ENCODE measurements at regions not wholly inside any gene's neighbourhood (a gene's known extent, or its start where the extent isn't known, plus 50 kb on each side); places are given as distances from the start of the nearest gene placed in this dataset.

DNA sequence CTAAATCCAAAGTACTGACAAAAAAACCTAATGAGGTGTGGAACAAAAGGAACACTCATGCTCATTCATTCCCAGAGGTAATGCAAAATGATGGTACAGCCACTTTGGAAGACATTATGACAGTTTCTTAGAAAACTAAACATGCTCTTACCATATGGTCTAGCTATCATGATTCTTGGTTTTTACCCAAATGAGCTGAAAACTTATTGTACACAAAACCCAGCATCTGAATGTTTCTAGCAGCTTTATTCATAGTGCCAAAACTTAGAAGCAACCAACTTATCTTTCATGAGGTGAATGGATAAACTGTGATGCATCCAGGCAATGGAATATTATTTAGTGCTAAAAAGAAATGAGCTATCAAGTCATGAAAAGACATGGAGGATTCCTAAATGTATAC lies 318.4 kb upstream of the OLFM3 start (continued):
- TF ChIP-seq, protein P1, sequence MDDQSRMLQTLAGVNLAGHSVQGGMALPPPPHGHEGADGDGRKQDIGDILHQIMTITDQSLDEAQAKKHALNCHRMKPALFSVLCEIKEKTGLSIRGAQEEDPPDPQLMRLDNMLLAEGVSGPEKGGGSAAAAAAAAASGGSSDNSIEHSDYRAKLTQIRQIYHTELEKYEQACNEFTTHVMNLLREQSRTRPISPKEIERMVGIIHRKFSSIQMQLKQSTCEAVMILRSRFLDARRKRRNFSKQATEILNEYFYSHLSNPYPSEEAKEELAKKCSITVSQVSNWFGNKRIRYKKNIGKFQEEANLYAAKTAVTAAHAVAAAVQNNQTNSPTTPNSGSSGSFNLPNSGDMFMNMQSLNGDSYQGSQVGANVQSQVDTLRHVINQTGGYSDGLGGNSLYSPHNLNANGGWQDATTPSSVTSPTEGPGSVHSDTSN (IDR thresholded peaks at IDR 0.05) = no peak
- no peak for TF ChIP-seq KDM5A (IDR thresholded peaks at IDR 0.05)
- TF ChIP-seq, protein P2, sequence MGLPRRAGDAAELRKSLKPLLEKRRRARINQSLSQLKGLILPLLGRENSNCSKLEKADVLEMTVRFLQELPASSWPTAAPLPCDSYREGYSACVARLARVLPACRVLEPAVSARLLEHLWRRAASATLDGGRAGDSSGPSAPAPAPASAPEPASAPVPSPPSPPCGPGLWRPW (IDR thresholded peaks at IDR 0.05) = no peak

DNA sequence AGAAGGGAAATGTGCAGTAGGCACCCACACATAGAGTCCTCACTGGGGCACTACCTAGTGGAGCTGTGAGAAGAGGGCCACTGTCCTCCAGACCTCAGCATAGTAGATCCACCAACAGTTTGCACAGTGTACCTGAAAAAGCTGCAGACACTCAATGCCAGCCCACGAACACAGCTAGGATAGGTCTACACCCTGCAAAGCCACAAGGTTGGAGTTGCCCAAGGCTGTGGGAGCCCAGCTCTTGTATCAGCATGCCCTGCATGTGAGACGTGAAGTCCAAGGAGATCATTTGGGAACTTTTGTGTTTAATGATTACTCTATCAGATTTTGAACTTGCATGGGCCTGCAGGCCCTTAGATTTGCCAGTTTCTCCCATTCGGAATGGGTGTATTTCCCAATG lies 299.4 kb upstream of the OLFM3 start:
- WGBS (ENCODE audit: missing lambda C conversion rate) = 6% methylated on average over 3 of the region's 3 CpGs

DNA sequence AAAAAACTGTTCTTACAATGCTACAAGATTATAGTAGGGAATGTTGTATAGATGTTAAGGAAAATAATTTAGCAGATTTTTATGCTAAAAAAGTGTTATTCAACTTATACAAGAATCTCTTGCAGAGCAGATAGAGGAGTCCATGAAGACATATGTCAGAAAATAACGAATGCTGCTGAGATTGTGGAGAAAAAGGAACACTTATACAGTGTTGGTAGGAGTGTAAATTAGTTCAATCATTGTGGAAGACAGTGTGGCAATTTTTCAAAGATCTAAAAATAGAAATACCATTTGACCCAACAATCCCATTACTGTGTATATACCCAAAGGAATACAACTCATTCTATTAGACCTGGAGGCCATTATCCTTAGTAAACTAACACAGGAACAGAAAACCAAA lies 286.2 kb upstream of the OLFM3 start:
- FAIRE-seq (no peak), ATAC-seq (no peak), DNase-seq (ENCODE audit: low read depth in 1 of 2, low spot score in 1 of 2) (no peak)
- Histone ChIP-seq H3K4me3 (no peak overlapping the region), H3K4me2 (no peak overlapping the region), H3K9me3 (no peaks in the 10 kb centered on the region), H3K27ac (no peak overlapping the region), H3K4me1 (no peaks in the 10 kb centered on the region)
- WGBS (ENCODE audit: missing lambda C conversion rate) = 4% methylated on average over 1 of the region's 1 CpG
- POLR2A ChIA-PET = no interaction called here
- TF ChIP-seq KDM1A (IDR thresholded peaks at IDR 0.05; ENCODE audit: low read depth) (no peak), GATA3 (IDR thresholded peaks at IDR 0.05; ENCODE audit: borderline replicate concordance) (no peak), CHD2 (IDR thresholded peaks at IDR 0.05; ENCODE audit: low read length, partially characterized antibody) (no peak), SREBF2 (IDR thresholded peaks at IDR 0.05) (no peak), CHD4 (IDR thresholded peaks at IDR 0.05; ENCODE audit: borderline replicate concordance) (no peak), ZSCAN20 (CRISPR knock-in tag; IDR thresholded peaks at IDR 0.05) (no peak)
- CTCF ChIA-PET = no interaction called here

More for the DNA sequence above, 299.4 kb upstream of the OLFM3 start:
- no peak overlapping the region for H3K4me2 ChIP-seq
- H3K4me3 ChIP-seq = no peak overlapping the region
- no peak overlapping the region for H3K27ac ChIP-seq
- ATAC-seq (no peak), DNase-seq (ENCODE audit: low read depth in 1 of 2, low spot score in 1 of 2) (no peak), FAIRE-seq (no peak)
- H3K4me1 ChIP-seq = no peaks in the 10 kb centered on the region
- H3K9me3 ChIP-seq = no peaks in the 10 kb centered on the region
- POLR2A ChIA-PET = no interaction called here
- CTCF ChIA-PET = no interaction called here
- TF ChIP-seq, protein P2 (IDR thresholded peaks at IDR 0.05) = no peak
- TF ChIP-seq KDM5A (IDR thresholded peaks at IDR 0.05) = no peak
- TF ChIP-seq SMC3 (IDR thresholded peaks at IDR 0.05) = no peak
- no peak for TF ChIP-seq GATA3 (IDR thresholded peaks at IDR 0.05; ENCODE audit: borderline replicate concordance)
- no peak for TF ChIP-seq RARB (CRISPR knock-in tag; IDR thresholded peaks at IDR 0.05)
- no peak for TF ChIP-seq RCOR1 (IDR thresholded peaks at IDR 0.05; ENCODE audit: low read depth, low read length)

DNA sequence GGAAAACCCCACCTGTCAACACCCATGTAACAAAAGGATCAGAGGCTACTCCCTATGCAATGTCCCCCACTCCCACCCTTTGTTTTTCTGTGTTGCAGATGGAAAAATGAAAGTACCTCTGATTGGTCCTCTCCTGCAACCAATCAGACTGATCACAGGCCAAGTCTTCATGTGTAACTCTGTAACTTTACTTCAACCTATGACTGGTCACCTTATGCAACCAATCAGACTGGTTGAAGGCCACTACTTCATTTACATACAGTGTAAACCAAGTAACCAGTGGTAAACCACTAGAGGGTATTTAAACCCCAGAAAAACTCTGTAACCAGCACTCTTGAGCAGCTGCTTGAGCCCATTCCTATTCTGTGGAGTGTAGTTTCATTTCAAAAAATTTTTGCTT lies 266.3 kb upstream of the OLFM3 start:
- FAIRE-seq (no peak), DNase-seq (ENCODE audit: low read depth in 1 of 2, low spot score in 1 of 2) (no peak), ATAC-seq (no peak)
- POLR2A ChIA-PET = no interaction called here
- no peak overlapping the region for H3K4me3 ChIP-seq
- TF ChIP-seq, protein P2 (IDR thresholded peaks at IDR 0.05) = no peak
- TF ChIP-seq CHD2 (IDR thresholded peaks at IDR 0.05; ENCODE audit: low read length, partially characterized antibody) = no peak
- TF ChIP-seq CHD4 (IDR thresholded peaks at IDR 0.05; ENCODE audit: borderline replicate concordance) = no peak
- no peak for TF ChIP-seq FOXS1 (CRISPR knock-in tag; IDR thresholded peaks at IDR 0.05)
- no peak for TF ChIP-seq ZC3H11A (IDR thresholded peaks at IDR 0.05)
- TF ChIP-seq HDAC2 (IDR thresholded peaks at IDR 0.05) = no peak
- H3K9me3 ChIP-seq = no peaks in the 10 kb centered on the region
- CTCF ChIA-PET = no interaction called here
- no peak overlapping the region for H3K27ac ChIP-seq
- H3K4me1 ChIP-seq = no peaks in the 10 kb centered on the region
- no peak overlapping the region for H3K4me2 ChIP-seq

DNA sequence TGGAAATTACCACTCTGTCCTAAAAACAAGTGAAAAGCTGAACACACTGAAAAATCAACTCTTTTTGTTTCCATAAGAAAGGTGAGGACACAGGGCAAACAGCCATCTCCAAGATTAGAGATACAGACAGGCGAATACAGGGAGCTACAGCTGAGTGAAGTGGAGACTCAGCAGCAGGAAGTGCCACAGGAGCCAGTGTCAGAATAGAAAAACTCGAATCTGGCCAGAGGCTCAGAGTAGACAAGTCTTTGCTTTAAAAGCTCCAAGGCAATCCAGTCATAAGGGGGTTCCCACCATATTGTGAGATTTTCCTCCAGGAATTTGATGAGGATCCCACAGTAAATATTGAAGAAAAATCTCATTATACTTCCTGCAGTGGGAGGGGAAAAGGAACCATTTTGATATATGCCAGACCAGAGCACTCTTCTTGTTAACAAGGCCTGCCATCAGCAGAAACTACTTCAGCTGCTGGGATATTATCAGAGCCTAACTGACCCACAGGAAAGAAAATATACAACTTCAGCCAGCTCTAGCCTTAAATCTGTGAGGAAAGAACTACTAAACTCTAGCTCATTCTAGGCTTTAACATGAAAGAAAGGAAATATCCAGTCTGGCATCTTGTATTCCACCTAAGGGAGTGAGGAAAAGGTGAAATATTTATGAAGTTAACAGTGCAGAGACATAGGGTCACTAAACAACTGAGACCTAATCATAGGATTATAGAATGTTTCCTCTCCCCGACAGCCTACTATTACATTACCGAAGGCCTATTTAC lies 256.2 kb upstream of the OLFM3 start:
- ChIA-PET POLR2A (no interaction called here), CTCF (no interaction called here)
- H3K27ac ChIP-seq = no peak overlapping the region
- H3K4me2 ChIP-seq = no peak overlapping the region
- no peaks in the 10 kb centered on the region for H3K9me3 ChIP-seq
- H3K4me1 ChIP-seq = no peaks in the 10 kb centered on the region
- FAIRE-seq (no peak), DNase-seq (ENCODE audit: low read depth in 1 of 2, low spot score in 1 of 2) (no peak), ATAC-seq (no peak)
- 55% methylated on average over 4 of the region's 4 CpGs for WGBS (ENCODE audit: missing lambda C conversion rate)
- TF ChIP-seq MAZ (IDR thresholded peaks at IDR 0.05; ENCODE audit: borderline replicate concordance, low read depth, low read length) (no peak), EP300 (IDR thresholded peaks at IDR 0.05) (no peak), EHMT2 (IDR thresholded peaks at IDR 0.05; ENCODE audit: low read depth) (no peak), RCOR1 (IDR thresholded peaks at IDR 0.05; ENCODE audit: low read depth, low read length) (no peak), MAFK (IDR thresholded peaks at IDR 0.05; ENCODE audit: partially characterized antibody) (no peak), ZFP36 (IDR thresholded peaks at IDR 0.05; ENCODE audit: borderline replicate concordance, partially characterized antibody) (no peak), POLR2AphosphoS2 (conservative IDR thresholded peaks at IDR 0.05; ENCODE audit: low read length) (no peak)
- TF ChIP-seq, protein P3, sequence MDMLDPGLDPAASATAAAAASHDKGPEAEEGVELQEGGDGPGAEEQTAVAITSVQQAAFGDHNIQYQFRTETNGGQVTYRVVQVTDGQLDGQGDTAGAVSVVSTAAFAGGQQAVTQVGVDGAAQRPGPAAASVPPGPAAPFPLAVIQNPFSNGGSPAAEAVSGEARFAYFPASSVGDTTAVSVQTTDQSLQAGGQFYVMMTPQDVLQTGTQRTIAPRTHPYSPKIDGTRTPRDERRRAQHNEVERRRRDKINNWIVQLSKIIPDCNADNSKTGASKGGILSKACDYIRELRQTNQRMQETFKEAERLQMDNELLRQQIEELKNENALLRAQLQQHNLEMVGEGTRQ (IDR thresholded peaks at IDR 0.05) = no peak
- TF ChIP-seq, protein P4, sequence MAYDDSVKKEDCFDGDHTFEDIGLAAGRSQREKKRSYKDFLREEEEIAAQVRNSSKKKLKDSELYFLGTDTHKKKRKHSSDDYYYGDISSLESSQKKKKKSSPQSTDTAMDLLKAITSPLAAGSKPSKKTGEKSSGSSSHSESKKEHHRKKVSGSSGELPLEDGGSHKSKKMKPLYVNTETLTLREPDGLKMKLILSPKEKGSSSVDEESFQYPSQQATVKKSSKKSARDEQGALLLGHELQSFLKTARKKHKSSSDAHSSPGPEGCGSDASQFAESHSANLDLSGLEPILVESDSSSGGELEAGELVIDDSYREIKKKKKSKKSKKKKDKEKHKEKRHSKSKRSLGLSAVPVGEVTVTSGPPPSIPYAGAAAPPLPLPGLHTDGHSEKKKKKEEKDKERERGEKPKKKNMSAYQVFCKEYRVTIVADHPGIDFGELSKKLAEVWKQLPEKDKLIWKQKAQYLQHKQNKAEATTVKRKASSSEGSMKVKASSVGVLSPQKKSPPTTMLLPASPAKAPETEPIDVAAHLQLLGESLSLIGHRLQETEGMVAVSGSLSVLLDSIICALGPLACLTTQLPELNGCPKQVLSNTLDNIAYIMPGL (CRISPR knock-in tag; IDR thresholded peaks at IDR 0.05; ENCODE audit: borderline replicate concordance) = no peak
- no peak overlapping the region for H3K4me3 ChIP-seq
